ENCODE measurements at regions not wholly inside any gene's neighbourhood (a gene's known extent, or its start where the extent isn't known, plus 50 kb on each side); places are given as distances from the start of the nearest gene placed in this dataset.

- Histone ChIP-seq H3K4me3 (no peak overlapping the region), H3K9me3 (no peaks in the 10 kb centered on the region)
Observed at GRCh38 chr20:57879779-57880570, 170.2 kb upstream of the PMEPA1 start.

GRCh38 chr20:57879437-57879778 is 169.6 kb upstream of the PMEPA1 start:
- no peak overlapping the region for H3K4me3 ChIP-seq
- no peak for DNase-seq
- H3K36me3 ChIP-seq: no peaks in the 10 kb centered on the region
- H3K27me3 ChIP-seq: peaks cover 2% of the 10 kb centered on the region; the same call in 1 of the 2 replicates
- H3K9me3 ChIP-seq: no peaks in the 10 kb centered on the region

More at GRCh38 chr20:57879779-57880570, 170.2 kb upstream of the PMEPA1 start:
- no peaks in the 10 kb centered on the region for H3K36me3 ChIP-seq
- peaks cover 2% of the 10 kb centered on the region; the same call in 1 of the 2 replicates for H3K27me3 ChIP-seq
- DNase-seq: no peak

- Histone ChIP-seq H3K27me3 (peaks cover 2% of the 10 kb centered on the region; the same call in 1 of the 2 replicates), H3K36me3 (no peaks in the 10 kb centered on the region), H3K9me3 (no peaks in the 10 kb centered on the region), H3K4me3 (no peak overlapping the region)
- DNase-seq: no peak
Observed at GRCh38 chr20:57878786-57879424, 169.1 kb upstream of the PMEPA1 start.

GRCh38 chr20:57877995-57878394 is 168.2 kb upstream of the PMEPA1 start:
- H3K27me3 ChIP-seq: peaks cover 2% of the 10 kb centered on the region; the same call in 1 of the 2 replicates
- H3K4me3 ChIP-seq: no peak overlapping the region
- no peak for DNase-seq
- H3K36me3 ChIP-seq: no peaks in the 10 kb centered on the region
- no peaks in the 10 kb centered on the region for H3K9me3 ChIP-seq

GRCh38 chr20:57877131-57877824 is 167.5 kb upstream of the PMEPA1 start:
- no peaks in the 10 kb centered on the region for H3K9me3 ChIP-seq
- no peak overlapping the region for H3K4me3 ChIP-seq
- DNase-seq: no peak
- no peaks in the 10 kb centered on the region for H3K36me3 ChIP-seq
- peaks cover 2% of the 10 kb centered on the region; the same call in 1 of the 2 replicates for H3K27me3 ChIP-seq

GRCh38 chr20:57876163-57876562 is 166.3 kb upstream of the PMEPA1 start:
- Histone ChIP-seq H3K27me3 (peaks cover 2% of the 10 kb centered on the region; the same call in 1 of the 2 replicates), H3K4me3 (no peak overlapping the region), H3K36me3 (no peaks in the 10 kb centered on the region), H3K9me3 (no peaks in the 10 kb centered on the region)
- DNase-seq: no peak

GRCh38 chr20:57874141-57874540 is 164.3 kb upstream of the PMEPA1 start:
- Histone ChIP-seq H3K4me3 (no peak overlapping the region), H3K36me3 (no peaks in the 10 kb centered on the region), H3K9me3 (no peaks in the 10 kb centered on the region), H3K27me3 (peaks cover 2% of the 10 kb centered on the region; the same call in 1 of the 2 replicates)
- no peak for DNase-seq

GRCh38 chr20:57872816-57873409 is 163.1 kb upstream of the PMEPA1 start:
- H3K4me3 ChIP-seq: no peak overlapping the region
- no peaks in the 10 kb centered on the region for H3K36me3 ChIP-seq
- no peaks in the 10 kb centered on the region for H3K9me3 ChIP-seq
- no peak for DNase-seq
- peaks cover 2% of the 10 kb centered on the region; the same call in 1 of the 2 replicates for H3K27me3 ChIP-seq

- H3K4me3 ChIP-seq: no peak overlapping the region
- DNase-seq: no peak
- no peaks in the 10 kb centered on the region for H3K36me3 ChIP-seq
- H3K27me3 ChIP-seq: peaks cover 5% of the 10 kb centered on the region
- H3K9me3 ChIP-seq: no peaks in the 10 kb centered on the region
Observed at GRCh38 chr20:57871237-57871632, 161.4 kb upstream of the PMEPA1 start.

- no peak for DNase-seq
Observed at GRCh38 chr20:57870597-57871236, 160.9 kb upstream of the PMEPA1 start.

GRCh38 chr20:57869951-57870315 is 160.1 kb upstream of the PMEPA1 start:
- H3K27me3 ChIP-seq: peaks cover 14% of the 10 kb centered on the region
- no peak overlapping the region for H3K4me3 ChIP-seq
- DNase-seq: no peak
- no peaks in the 10 kb centered on the region for H3K9me3 ChIP-seq
- no peaks in the 10 kb centered on the region for H3K36me3 ChIP-seq

More at GRCh38 chr20:57870597-57871236, 160.9 kb upstream of the PMEPA1 start:
- Histone ChIP-seq H3K9me3 (no peaks in the 10 kb centered on the region), H3K4me3 (no peak overlapping the region), H3K27me3 (peaks cover 10% of the 10 kb centered on the region), H3K36me3 (no peaks in the 10 kb centered on the region)

GRCh38 chr20:57869291-57869950 is 159.6 kb upstream of the PMEPA1 start:
- H3K4me3 ChIP-seq: no peak overlapping the region
- H3K36me3 ChIP-seq: no peaks in the 10 kb centered on the region
- no peaks in the 10 kb centered on the region for H3K9me3 ChIP-seq
- peaks cover 17% of the 10 kb centered on the region for H3K27me3 ChIP-seq
- no peak for DNase-seq

- no peak for DNase-seq
- Histone ChIP-seq H3K27me3 (peaks cover 28% of the 10 kb centered on the region), H3K36me3 (no peaks in the 10 kb centered on the region), H3K9me3 (peaks cover 3% of the 10 kb centered on the region; the same call in 1 of the 2 replicates), H3K4me3 (no peak overlapping the region)
Observed at GRCh38 chr20:57868310-57868709, 158.5 kb upstream of the PMEPA1 start.

GRCh38 chr20:57867807-57868206 is 158.0 kb upstream of the PMEPA1 start:
- no peak for DNase-seq
- Histone ChIP-seq H3K4me3 (no peak overlapping the region), H3K36me3 (no peaks in the 10 kb centered on the region), H3K9me3 (peaks cover 3% of the 10 kb centered on the region; the same call in 1 of the 2 replicates), H3K27me3 (peaks cover 28% of the 10 kb centered on the region)

- no peak for DNase-seq
Observed at GRCh38 chr20:57867181-57867803, 157.5 kb upstream of the PMEPA1 start.

More at GRCh38 chr20:57867181-57867803, 157.5 kb upstream of the PMEPA1 start:
- H3K9me3 ChIP-seq: peaks cover 3% of the 10 kb centered on the region; the same call in 1 of the 2 replicates
- no peak overlapping the region for H3K4me3 ChIP-seq
- peaks cover 28% of the 10 kb centered on the region for H3K27me3 ChIP-seq
- no peaks in the 10 kb centered on the region for H3K36me3 ChIP-seq
